ENCODE measurements at regions not wholly inside any gene's neighbourhood (a gene's known extent, or its start where the extent isn't known, plus 50 kb on each side); places are given as distances from the start of the nearest gene placed in this dataset.

GRCh38 chr20:16209357-16209756, 363.9 kb downstream of the KIF16B start:
- FAIRE-seq (no peak), ATAC-seq (no peak), DNase-seq (ENCODE audit: extremely low read depth in 1 of 4, low spot score in 3 of 4) (no peak)
- no peak overlapping the region for H3K4me2 ChIP-seq (ENCODE audit: insufficient read depth, low read length)
- 7% methylated on average over 2 of the region's 2 CpGs for WGBS (ENCODE audit: insufficient coverage, low coverage, missing lambda C conversion rate)
- no peak for TF ChIP-seq RNF2 (IDR thresholded peaks at IDR 0.05)
- TF ChIP-seq PBX2 (CRISPR knock-in tag; IDR thresholded peaks at IDR 0.05; ENCODE audit: low read depth) = no peak
- no peak for TF ChIP-seq PBX2 (tag; conservative IDR thresholded peaks at IDR 0.05; ENCODE audit: low read depth)
- H3K79me2 ChIP-seq (ENCODE audit: control insufficient read depth, insufficient read depth, low read length) = no peaks in the 10 kb centered on the region
- no peaks in the 10 kb centered on the region for H3K27me3 ChIP-seq (ENCODE audit: control insufficient read depth in 2 of 2, insufficient read depth in 2 of 2, low read length in 2 of 2)
- in situ Hi-C loops (cut with MboI) (no loop called here), intact Hi-C loops (cut with micrococcal nuclease) (no loop called here)
- CTCF ChIA-PET (ENCODE audit: low intra/inter-chr PET ratio) = no interaction called here
- H3K9me1 ChIP-seq (ENCODE audit: control insufficient read depth, insufficient read depth, low read length) = no peaks in the 10 kb centered on the region
- no peak overlapping the region for H3K9ac ChIP-seq (ENCODE audit: insufficient read depth in 1 of 2, low read depth in 2 of 2, low read length in 2 of 2)
- no peaks in the 10 kb centered on the region for H3K36me3 ChIP-seq (ENCODE audit: control insufficient read depth, insufficient read depth, low read length)
- no peaks in the 10 kb centered on the region for H3K4me1 ChIP-seq (replicated peaks in 1 of 2; ENCODE audit: control insufficient read depth in 2 of 2, insufficient read depth in 2 of 2, low read length in 2 of 2)
- H3K9me3 ChIP-seq (replicated peaks; ENCODE audit: control insufficient read depth, insufficient read depth, low read depth, low read length) = no peaks in the 10 kb centered on the region
- H3K4me3 ChIP-seq = no peak overlapping the region
- H2AFZ ChIP-seq (ENCODE audit: low read depth, low read length) = no peak overlapping the region
- H4K20me1 ChIP-seq (replicated peaks; ENCODE audit: control insufficient read depth, insufficient read depth, low read length) = no peaks in the 10 kb centered on the region
- POLR2A ChIA-PET = interaction anchor here (0.6 to 1.1 kb wide), 3 partner anchors 97 to 864 kb away, joined by 3 read pairs; no protein-coding TSS in a partner anchor
- BruUV-seq (replicated peaks) = no TSS peak
- no peak overlapping the region for H3K27ac ChIP-seq (ENCODE audit: extremely low read depth, low read depth, low read length)

GRCh38 chr20:16208443-16208842, 364.8 kb downstream of the KIF16B start:
- DNase-seq (ENCODE audit: extremely low read depth in 1 of 4, low spot score in 3 of 4) (no peak), FAIRE-seq (no peak), ATAC-seq (no peak)
- ChIA-PET POLR2A (no interaction called here), CTCF (ENCODE audit: low intra/inter-chr PET ratio) (no interaction called here)
- Histone ChIP-seq H3K27ac (ENCODE audit: extremely low read depth, low read depth, low read length) (no peak overlapping the region), H3K27me3 (ENCODE audit: control insufficient read depth in 2 of 2, insufficient read depth in 2 of 2, low read length in 2 of 2) (no peaks in the 10 kb centered on the region), H3K4me2 (ENCODE audit: insufficient read depth, low read length) (no peak overlapping the region), H2AFZ (ENCODE audit: low read depth, low read length) (no peak overlapping the region), H3K4me3 (no peak overlapping the region), H3K79me2 (ENCODE audit: control insufficient read depth, insufficient read depth, low read length) (no peaks in the 10 kb centered on the region), H3K4me1 (replicated peaks in 1 of 2; ENCODE audit: control insufficient read depth in 2 of 2, insufficient read depth in 2 of 2, low read length in 2 of 2) (no peaks in the 10 kb centered on the region), H3K9me1 (ENCODE audit: control insufficient read depth, insufficient read depth, low read length) (no peaks in the 10 kb centered on the region), H3K9me3 (replicated peaks; ENCODE audit: control insufficient read depth, insufficient read depth, low read depth, low read length) (no peaks in the 10 kb centered on the region), H4K20me1 (replicated peaks; ENCODE audit: control insufficient read depth, insufficient read depth, low read length) (no peaks in the 10 kb centered on the region), H3K36me3 (ENCODE audit: control insufficient read depth, insufficient read depth, low read length) (no peaks in the 10 kb centered on the region), H3K9ac (ENCODE audit: insufficient read depth in 1 of 2, low read depth in 2 of 2, low read length in 2 of 2) (no peak overlapping the region)
- BruUV-seq (replicated peaks) = no TSS peak
- WGBS (ENCODE audit: insufficient coverage, low coverage, missing lambda C conversion rate) = 4% methylated on average over 4 of the region's 4 CpGs
- intact Hi-C loops (cut with micrococcal nuclease) = no loop called here
- in situ Hi-C loops (cut with MboI) = no loop called here
- TF ChIP-seq USF2 (CRISPR knock-in tag; IDR thresholded peaks at IDR 0.05) (peak; percentile 30; the same call in 1 of the 2 replicates), STAT5A (IDR thresholded peaks at IDR 0.05; ENCODE audit: borderline replicate concordance, low read length) (no peak), ZFP30 (CRISPR knock-in tag; IDR thresholded peaks at IDR 0.05; ENCODE audit: borderline replicate concordance) (no peak), PKNOX1 (IDR thresholded peaks at IDR 0.05) (peak; percentile 13; the same call in 1 of the 2 replicates), ZNF324 (CRISPR knock-in tag; IDR thresholded peaks at IDR 0.05) (no peak), ZFPM2 (CRISPR knock-in tag; IDR thresholded peaks at IDR 0.05) (no peak), ZNF77 (CRISPR knock-in tag; IDR thresholded peaks at IDR 0.05) (no peak), TAF9B (IDR thresholded peaks at IDR 0.05; ENCODE audit: partially characterized antibody) (no peak), HDAC6 (IDR thresholded peaks at IDR 0.05; ENCODE audit: low read depth, low read length) (no peak), CBFA2T2 (conservative IDR thresholded peaks at IDR 0.05) (peak; percentile 21; the same call in 1 of the 2 replicates), HDAC2 (IDR thresholded peaks at IDR 0.05) (no peak), POLR2A (conservative IDR thresholded peaks at IDR 0.05) (no peak)

Measured in K562 (cell line).